Aorta (tissue), 5 donors: ENCODE measurements at regions not wholly inside any gene's neighbourhood (a gene's known extent, or its start where the extent isn't known, plus 50 kb on each side); places are given as distances from the start of the nearest gene placed in this dataset.

Source experiments
- ATAC-seq: fragments of 200-7000 bp; cut with Tn5 transposase; one replicate; pipeline ENCODE4 v1.9.1; 2022; ENCODE audit warnings: moderate library complexity; ENCODE audit not compliant: low FRiP score
- DNase-seq, 2 donors: peaks; one replicate each; pipeline ENCODE4 v3.0.0-alpha.2; 2020
- H3K27ac ChIP-seq, 2 donors: one replicate each; pipeline ENCODE4 v1.5.1; 2013; ENCODE audit warnings: low read length in 2 of 2, mild to moderate bottlenecking in 2 of 2, moderate library complexity in 2 of 2, control low read depth in 1 of 2, inconsistent platforms in 1 of 2, low read depth in 1 of 2
- H3K27me3 ChIP-seq, 2 donors: one replicate each; pipeline ENCODE4 v1.6.1; 2013; ENCODE audit warnings: control low read depth in 1 of 2, low read length in 1 of 2, mild to moderate bottlenecking in 1 of 2, moderate library complexity in 1 of 2; ENCODE audit not compliant: insufficient read depth in 2 of 2, control insufficient read depth in 1 of 2
- H3K36me3 ChIP-seq, 2 donors: one replicate each; pipeline ENCODE4 v1.6.1; 2013; ENCODE audit warnings: control low read depth in 1 of 2, low read length in 1 of 2, mild to moderate bottlenecking in 1 of 2; ENCODE audit not compliant: insufficient read depth in 2 of 2, control insufficient read depth in 1 of 2
- H3K4me1 ChIP-seq, 2 donors: one replicate each; pipeline ENCODE4 v1.6.1; 2013; ENCODE audit warnings: low read length in 2 of 2, control low read depth in 1 of 2, mild to moderate bottlenecking in 1 of 2, moderate library complexity in 1 of 2; ENCODE audit not compliant: insufficient read depth in 2 of 2, control insufficient read depth in 1 of 2
- H3K4me3 ChIP-seq, 2 donors: one replicate each; pipeline ENCODE4 v1.5.1; 2013; ENCODE audit warnings: low read length in 2 of 2, control low read depth in 1 of 2, mild to moderate bottlenecking in 1 of 2
- H3K9me3 ChIP-seq: one replicate; pipeline ENCODE4 v1.6.1; 2013; ENCODE audit warnings: mild to moderate bottlenecking, low read length; ENCODE audit not compliant: control insufficient read depth
- WGBS, 2 donors: extraction: QIAGEN DNeasy Blood & Tissue Kit; methylation state at CpG; one replicate each; pipeline ENCODE4 v1.1.7; 2013; 5-methylcytosine and 5-hydroxymethylcytosine counted together
- intact Hi-C, 2 donors: fragments of 100-400 bp; cut with DNase I; formaldehyde crosslinking; loops; one replicate each; pipeline versions ENCODE4 v1.14.2 to v1.15.0; 2022
- donor health status: healthy with polysubstance abuse.
- donor health status: Bipolar disorder and iron deficiency.
- donor health status: DM: no; HTN: no; CAD: no.
- donor health status: DM: no; HTN: no; CAD: no.
- donor health status: DM: yes; HTN: yes; CAD: no.

DNA sequence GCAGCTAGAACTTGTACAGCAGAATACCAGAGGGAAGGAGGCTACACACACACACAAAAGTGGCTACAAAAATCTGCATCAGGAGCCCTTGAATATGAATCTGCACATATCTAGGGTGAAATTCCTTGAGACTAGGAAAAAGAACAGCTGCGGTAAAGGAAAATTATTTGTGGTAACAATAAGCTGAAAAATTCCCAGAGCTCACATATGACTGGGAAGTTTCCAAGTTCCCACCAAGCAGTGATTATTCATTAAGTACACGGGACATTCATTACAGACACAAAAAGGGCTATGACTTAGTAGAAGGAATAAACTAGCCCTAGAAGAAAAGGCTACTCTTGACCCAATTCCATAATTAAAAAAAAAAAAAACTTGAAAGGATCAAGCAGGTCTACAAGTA, 149.5 kb upstream of the BACE2 start:
- ATAC-seq: no peak
- Histone ChIP-seq H3K9me3 (no peaks in the 10 kb centered on the region), H3K4me1 (no peaks in the 10 kb centered on the region), H3K27me3 (no peaks in the 10 kb centered on the region), H3K4me3 (no peak overlapping the region), H3K27ac (no peak overlapping the region), H3K36me3 (no peaks in the 10 kb centered on the region)
- no peak for DNase-seq
- 51 to 56% methylated on average over 2 of the region's 2 CpGs for WGBS, 2 donors
- intact Hi-C loops: no loop called here

DNA sequence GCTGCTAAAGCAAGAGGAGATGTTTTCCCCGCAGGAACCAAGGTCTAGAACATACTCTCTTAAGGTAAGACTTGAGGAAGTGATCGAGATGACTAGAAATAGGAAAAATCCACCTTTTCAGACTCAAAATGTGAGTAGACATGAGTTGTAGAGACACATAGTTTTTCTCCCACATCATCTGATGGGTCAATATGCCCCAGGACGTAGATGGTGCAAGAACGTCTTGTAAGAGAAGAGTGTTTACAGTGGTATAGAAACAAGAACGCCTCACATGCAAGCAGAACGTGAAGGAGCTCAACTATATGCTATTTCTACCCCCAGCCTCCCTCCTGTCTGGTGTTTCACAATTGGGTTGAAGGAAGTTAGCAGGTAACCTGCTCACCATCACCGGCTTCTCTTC, 144.0 kb upstream of the BACE2 start:
- Histone ChIP-seq H3K36me3 (no peaks in the 10 kb centered on the region), H3K9me3 (peaks cover 3% of the 10 kb centered on the region), H3K4me1 (no peaks in the 10 kb centered on the region), H3K4me3 (no peak overlapping the region), H3K27ac (no peak overlapping the region), H3K27me3 (no peaks in the 10 kb centered on the region)
- no peak for ATAC-seq
- 85% methylated on average over 7 of the region's 7 CpGs for WGBS, 2 donors
- no peak for DNase-seq
- intact Hi-C loops: no loop called here

DNA sequence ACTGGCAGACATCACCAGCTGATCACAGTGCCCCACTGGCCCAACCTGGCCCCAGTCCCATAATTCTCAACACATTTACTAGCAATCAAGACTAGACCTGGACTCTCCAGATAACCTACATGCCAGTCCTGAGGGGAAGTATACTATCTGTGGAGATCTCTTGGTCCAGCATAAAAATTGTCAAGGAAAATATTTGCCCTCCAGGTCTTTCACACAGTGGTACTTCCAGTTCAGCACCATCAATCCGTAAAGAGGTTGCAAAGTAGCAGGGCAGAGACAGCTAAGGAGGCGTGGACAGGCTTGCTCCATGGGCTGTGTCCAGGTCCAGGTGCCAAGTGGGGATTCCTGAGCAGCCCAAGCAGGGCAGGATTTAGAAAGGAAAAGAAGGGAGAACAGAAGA, 143.6 kb upstream of the BACE2 start:
- Histone ChIP-seq H3K4me1 (no peaks in the 10 kb centered on the region), H3K4me3 (no peak overlapping the region), H3K36me3 (no peaks in the 10 kb centered on the region), H3K9me3 (peaks cover 3% of the 10 kb centered on the region), H3K27me3 (no peaks in the 10 kb centered on the region), H3K27ac (no peak overlapping the region)
- ATAC-seq (no peak), DNase-seq (no peak)
- intact Hi-C loops: no loop called here
- WGBS, 2 donors: 75 to 78% methylated on average over 2 of the region's 2 CpGs

DNA sequence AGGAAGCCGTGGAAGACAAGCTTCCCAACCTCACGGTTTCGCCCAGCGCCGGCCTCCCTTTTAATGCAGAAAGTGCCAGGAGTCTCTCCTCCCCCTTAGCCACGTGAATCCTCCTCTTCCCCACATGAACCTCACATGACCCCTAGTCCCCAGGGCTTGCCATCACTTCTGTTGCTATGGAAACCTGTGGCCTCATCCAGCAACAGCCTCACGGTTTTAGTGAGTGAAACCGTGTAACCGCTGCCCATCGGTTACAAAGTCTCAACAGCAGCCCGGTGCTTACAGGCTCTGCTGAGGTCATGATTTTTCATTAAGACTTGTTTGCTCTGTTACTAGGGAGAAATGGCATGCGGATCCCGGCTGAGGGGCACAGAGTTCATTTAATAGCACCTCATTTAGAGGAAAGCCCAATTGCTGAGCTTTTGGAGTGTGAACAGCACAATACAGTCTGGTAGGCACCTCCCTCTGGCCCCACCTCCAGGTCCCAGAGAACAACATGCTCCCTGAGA, 143.2 kb upstream of the BACE2 start:
- H3K4me3 ChIP-seq: no peak overlapping the region
- 42 to 46% methylated on average over 13 of the region's 13 CpGs for WGBS, 2 donors
- peaks cover 3% of the 10 kb centered on the region for H3K9me3 ChIP-seq
- intact Hi-C loops: no loop called here
- no peaks in the 10 kb centered on the region for H3K4me1 ChIP-seq
- ATAC-seq (no peak), DNase-seq (no peak)
- H3K27me3 ChIP-seq: no peaks in the 10 kb centered on the region
- no peak overlapping the region for H3K27ac ChIP-seq
- H3K36me3 ChIP-seq: no peaks in the 10 kb centered on the region

DNA sequence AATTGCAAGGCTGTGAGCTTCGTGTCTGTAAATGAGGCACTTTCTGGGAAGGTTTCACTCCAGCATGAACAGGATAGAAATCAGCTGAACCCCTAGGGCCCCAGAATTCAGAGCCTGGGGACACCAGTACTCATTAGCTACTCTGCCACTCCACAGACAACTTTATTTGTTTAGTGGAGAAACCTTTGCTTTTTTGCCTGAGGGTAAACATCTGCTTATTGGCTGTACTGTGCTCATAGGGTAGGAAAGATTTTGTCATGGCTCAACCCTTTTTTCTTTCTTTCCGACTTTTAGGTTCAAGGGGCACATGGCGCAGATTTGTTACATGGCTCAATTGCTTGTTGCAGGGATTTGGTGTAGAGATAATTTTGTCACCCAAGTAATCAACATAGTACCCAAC, 138.4 kb upstream of the BACE2 start:
- Histone ChIP-seq H3K4me3 (no peak overlapping the region), H3K36me3 (no peaks in the 10 kb centered on the region), H3K9me3 (peaks cover 3% of the 10 kb centered on the region), H3K27ac (no peak overlapping the region), H3K4me1 (no peaks in the 10 kb centered on the region), H3K27me3 (no peaks in the 10 kb centered on the region)
- DNase-seq: no peak
- WGBS, 2 donors: 64 to 69% methylated on average over 3 of the region's 3 CpGs
- intact Hi-C loops: no loop called here
- ATAC-seq: no peak

DNA sequence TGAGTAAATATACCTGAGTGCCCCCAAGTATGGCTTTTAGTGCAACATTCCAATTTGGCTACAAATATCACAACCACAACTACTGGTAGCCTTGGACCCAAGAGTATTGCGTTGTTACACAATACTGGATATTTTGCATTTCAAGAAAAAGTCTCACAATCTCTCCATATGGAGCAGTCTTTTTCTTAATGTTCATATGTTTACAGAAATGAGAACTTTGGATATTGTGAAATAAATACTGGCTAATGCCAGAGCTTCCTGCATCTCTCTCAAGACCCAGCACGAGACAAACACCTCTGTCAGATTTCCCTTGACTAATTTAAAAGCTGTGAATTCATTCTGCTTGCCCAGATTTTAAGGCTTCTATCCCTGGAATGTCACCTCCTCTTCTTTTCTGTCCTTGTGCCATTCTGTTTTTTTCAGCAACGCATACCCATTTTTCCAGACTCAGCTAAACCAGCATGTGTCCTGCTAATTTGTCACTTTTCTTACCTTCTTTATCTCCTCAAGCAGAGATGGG, 136.2 kb upstream of the BACE2 start:
- ATAC-seq: no peak
- 80 to 85% methylated on average over 3 of the region's 3 CpGs for WGBS, 2 donors
- Histone ChIP-seq H3K4me3 (no peak overlapping the region), H3K27ac (no peak overlapping the region), H3K4me1 (no peaks in the 10 kb centered on the region), H3K36me3 (no peaks in the 10 kb centered on the region), H3K9me3 (no peaks in the 10 kb centered on the region), H3K27me3 (no peaks in the 10 kb centered on the region)
- intact Hi-C loops: no loop called here
- no peak for DNase-seq

DNA sequence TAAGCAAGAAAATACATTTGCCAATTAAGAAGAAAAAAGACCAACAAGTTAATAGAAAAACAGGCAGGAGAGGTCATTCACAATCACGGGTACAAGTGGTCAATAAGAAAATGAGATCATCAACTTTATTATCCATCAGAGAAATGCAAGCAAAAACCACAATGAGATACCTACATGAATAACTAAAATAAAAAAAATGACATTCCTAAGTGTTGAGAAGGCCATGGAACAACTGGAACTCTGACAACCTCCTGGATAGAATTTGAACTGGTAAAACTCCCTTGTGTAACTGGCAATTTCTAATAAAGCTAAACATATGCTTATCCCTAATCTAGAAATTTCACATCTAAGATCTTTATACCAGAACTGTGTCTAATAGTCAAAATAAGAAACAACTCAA, 135.4 kb upstream of the BACE2 start:
- H3K4me1 ChIP-seq: no peaks in the 10 kb centered on the region

DNA sequence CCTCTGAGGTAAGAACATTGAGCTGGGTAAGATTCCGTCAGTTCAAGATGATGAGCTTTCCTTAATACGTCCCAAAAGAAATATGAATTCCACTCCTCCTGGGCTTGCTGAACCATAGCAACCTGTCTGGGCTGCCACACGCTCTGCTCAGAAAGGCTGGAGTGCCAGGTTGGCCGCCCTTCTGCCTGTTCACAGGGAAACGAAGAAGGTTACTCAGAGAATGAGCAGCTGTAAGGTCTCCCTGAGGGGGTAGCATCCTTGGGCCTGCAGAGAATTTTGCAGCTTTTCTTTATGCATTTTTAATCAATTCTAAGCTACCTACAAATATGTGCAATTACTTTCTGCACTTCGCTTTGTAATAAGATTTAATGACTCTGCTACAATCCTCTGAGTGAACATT, 130.7 kb upstream of the BACE2 start:
- Histone ChIP-seq H3K4me1 (no peaks in the 10 kb centered on the region), H3K36me3 (no peaks in the 10 kb centered on the region), H3K27me3 (peaks cover 0 to 1% of the 10 kb centered on the region in 2 donors), H3K27ac (no peak overlapping the region), H3K9me3 (peaks cover 1% of the 10 kb centered on the region), H3K4me3 (no peak overlapping the region)
- DNase-seq (no peak), ATAC-seq (no peak)
- 75 to 80% methylated on average over 6 of the region's 6 CpGs for WGBS, 2 donors
- intact Hi-C loops: no loop called here

More for the DNA sequence above, 135.4 kb upstream of the BACE2 start:
- Histone ChIP-seq H3K36me3 (no peaks in the 10 kb centered on the region), H3K27me3 (no peaks in the 10 kb centered on the region), H3K4me3 (no peak overlapping the region), H3K27ac (no peak overlapping the region), H3K9me3 (no peaks in the 10 kb centered on the region)
- 57 to 73% methylated on average over 1 of the region's 1 CpG for WGBS, 2 donors
- DNase-seq: no peak
- intact Hi-C loops: no loop called here
- no peak for ATAC-seq

DNA sequence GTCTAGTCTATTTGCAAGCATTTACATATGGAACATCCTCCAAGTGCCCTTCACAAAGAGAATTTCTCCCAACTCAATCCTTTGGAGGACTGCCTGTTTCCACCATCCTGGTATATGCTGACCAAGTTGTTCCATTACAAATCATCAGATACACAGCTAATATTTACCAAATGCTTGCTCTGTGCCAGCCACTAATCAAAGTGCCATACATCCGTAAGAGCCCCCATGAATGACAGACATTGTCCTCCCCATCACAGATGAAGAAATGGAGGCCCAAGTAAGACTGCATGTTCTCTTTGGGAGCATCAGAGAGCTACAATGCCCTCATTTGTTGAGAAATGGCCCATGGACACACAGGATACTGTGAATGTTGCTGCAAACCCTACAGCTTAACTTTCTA, 130.0 kb upstream of the BACE2 start:
- no peaks in the 10 kb centered on the region for H3K36me3 ChIP-seq
- WGBS, 2 donors: 90 to 97% methylated on average over 1 of the region's 1 CpG
- no peaks in the 10 kb centered on the region for H3K4me1 ChIP-seq
- peaks cover 1% of the 10 kb centered on the region for H3K9me3 ChIP-seq
- no peak overlapping the region for H3K27ac ChIP-seq
- no peak for DNase-seq
- H3K4me3 ChIP-seq: no peak overlapping the region
- ATAC-seq: no peak
- peaks cover 1 to 4% of the 10 kb centered on the region in 2 donors for H3K27me3 ChIP-seq
- intact Hi-C loops: no loop called here
